Left lung (tissue), 4 donors: ENCODE measurements at regions not wholly inside any gene's neighbourhood (a gene's known extent, or its start where the extent isn't known, plus 50 kb on each side); places are given as distances from the start of the nearest gene placed in this dataset.

Source experiments
- ATAC-seq: fragments of 200-7000 bp; cut with Tn5 transposase; one replicate; pipeline ENCODE4 v1.9.1; 2020; ENCODE audit warnings: moderate library complexity
- DNase-seq, 4 donors: peaks; one replicate each; pipeline ENCODE4 v3.0.0-alpha.2; 2013 to 2020
- H3K27ac ChIP-seq, 2 donors: fragments of 200-600 bp; sonication (generic) in 1 of 2; one replicate each; pipeline versions ENCODE4 v1.5.0 to v1.8.0; 2020 to 2021
- H3K27me3 ChIP-seq, 2 donors: fragments of 200-600 bp; sonication (generic) in 1 of 2; one replicate each; pipeline versions ENCODE4 v1.5.0 to v1.8.0; 2020 to 2021
- H3K36me3 ChIP-seq, 2 donors: fragments of 200-600 bp; sonication (generic) in 1 of 2; one replicate each; pipeline versions ENCODE4 v1.5.0 to v1.8.0; 2020 to 2021
- H3K4me1 ChIP-seq, 2 donors: fragments of 200-600 bp; one replicate each; pipeline ENCODE4 v1.8.0; 2021
- H3K4me3 ChIP-seq, 2 donors: fragments of 200-600 bp; sonication (generic) in 1 of 2; one replicate each; pipeline versions ENCODE4 v1.5.0 to v1.8.0; 2020 to 2021; ENCODE audit warnings: mild to moderate bottlenecking in 1 of 2
- H3K9me3 ChIP-seq, 2 donors: fragments of 200-600 bp; sonication (generic) in 1 of 2; one replicate each; pipeline versions ENCODE4 v1.5.0 to v1.8.0; 2020 to 2021
- intact Hi-C, 2 donors: fragments of 100-400 bp; cut with DNase I; formaldehyde crosslinking; loops; one replicate each; pipeline versions ENCODE4 v1.11.2 to v1.14.2; 2022
- TF ChIP-seq, protein P1 (sequence below), 2 donors: fragments of 200-600 bp; sonication (generic) in 1 of 2; IDR thresholded peaks; one replicate each; pipeline versions ENCODE4 v1.5.0 to v1.8.0; 2021; ENCODE audit warnings: antibody characterized with exemption in 2 of 2
- donor health status: DM: no; HTN: yes; CAD: no.
- donor health status: DM: no; HTN: no; CAD: no.

DNA sequence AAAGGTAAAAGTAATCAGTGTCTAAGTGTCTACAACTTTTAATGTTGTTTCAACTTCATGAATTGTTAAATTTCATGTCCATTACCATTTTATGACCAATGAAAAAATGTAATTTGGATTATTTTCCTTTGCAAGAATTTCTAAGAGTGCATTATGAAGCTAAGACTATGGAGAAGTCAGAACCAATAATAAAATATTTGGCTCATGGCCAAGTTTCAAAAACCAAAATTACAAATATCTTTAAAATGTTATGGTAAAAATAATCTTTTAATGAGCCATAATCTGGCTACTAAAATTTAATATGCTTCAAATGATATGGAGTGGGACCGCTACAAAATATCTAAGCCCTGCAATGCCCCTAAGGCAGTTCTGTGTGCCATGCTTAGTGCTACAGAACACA lies 294.1 kb upstream of the SMIM30 start:
- intact Hi-C loops, result no loop called here
- Histone ChIP-seq H3K9me3 (no peaks in the 10 kb centered on the region), H3K36me3 (no peaks in the 10 kb centered on the region)

DNA sequence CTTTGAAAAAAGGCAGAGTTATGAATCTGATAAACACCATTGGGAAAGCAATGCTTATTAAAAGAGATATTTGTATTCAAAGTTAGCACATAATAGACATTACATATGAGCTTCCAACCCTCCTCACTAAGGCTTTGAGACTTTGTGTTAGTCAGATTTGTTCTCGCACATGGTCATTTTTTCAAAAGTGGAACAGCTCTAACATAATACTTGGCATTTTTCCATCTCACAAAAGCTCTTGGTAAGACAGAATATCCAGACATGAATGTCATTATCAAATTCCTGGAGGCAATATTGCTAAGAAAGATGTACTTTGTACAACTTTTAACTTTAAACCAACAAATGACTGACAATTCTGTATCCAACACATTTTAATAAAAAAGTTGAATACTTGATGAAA lies 292.4 kb upstream of the SMIM30 start:
- ATAC-seq (no peak), DNase-seq (no peak)
- Histone ChIP-seq H3K36me3 (no peaks in the 10 kb centered on the region), H3K9me3 (no peaks in the 10 kb centered on the region), H3K27me3 (no peaks in the 10 kb centered on the region), H3K27ac (no peak overlapping the region), H3K4me3 (no peak overlapping the region), H3K4me1 (no peaks in the 10 kb centered on the region)
- TF ChIP-seq, protein P1, sequence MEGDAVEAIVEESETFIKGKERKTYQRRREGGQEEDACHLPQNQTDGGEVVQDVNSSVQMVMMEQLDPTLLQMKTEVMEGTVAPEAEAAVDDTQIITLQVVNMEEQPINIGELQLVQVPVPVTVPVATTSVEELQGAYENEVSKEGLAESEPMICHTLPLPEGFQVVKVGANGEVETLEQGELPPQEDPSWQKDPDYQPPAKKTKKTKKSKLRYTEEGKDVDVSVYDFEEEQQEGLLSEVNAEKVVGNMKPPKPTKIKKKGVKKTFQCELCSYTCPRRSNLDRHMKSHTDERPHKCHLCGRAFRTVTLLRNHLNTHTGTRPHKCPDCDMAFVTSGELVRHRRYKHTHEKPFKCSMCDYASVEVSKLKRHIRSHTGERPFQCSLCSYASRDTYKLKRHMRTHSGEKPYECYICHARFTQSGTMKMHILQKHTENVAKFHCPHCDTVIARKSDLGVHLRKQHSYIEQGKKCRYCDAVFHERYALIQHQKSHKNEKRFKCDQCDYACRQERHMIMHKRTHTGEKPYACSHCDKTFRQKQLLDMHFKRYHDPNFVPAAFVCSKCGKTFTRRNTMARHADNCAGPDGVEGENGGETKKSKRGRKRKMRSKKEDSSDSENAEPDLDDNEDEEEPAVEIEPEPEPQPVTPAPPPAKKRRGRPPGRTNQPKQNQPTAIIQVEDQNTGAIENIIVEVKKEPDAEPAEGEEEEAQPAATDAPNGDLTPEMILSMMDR (IDR thresholded peaks at IDR 0.05), result no peak
- intact Hi-C loops, result no loop called here

More for the DNA sequence above, 294.1 kb upstream of the SMIM30 start:
- no peaks in the 10 kb centered on the region for H3K27me3 ChIP-seq
- ATAC-seq (no peak), DNase-seq (no peak)
- H3K27ac ChIP-seq, result no peak overlapping the region
- H3K4me1 ChIP-seq, result no peaks in the 10 kb centered on the region
- no peak overlapping the region for H3K4me3 ChIP-seq
- TF ChIP-seq, protein P1 (IDR thresholded peaks at IDR 0.05), result no peak

GRCh38 chr7:113408999-113409398 lies 290.6 kb upstream of the SMIM30 start:
- ATAC-seq (no peak), DNase-seq (no peak)
- Histone ChIP-seq H3K4me3 (no peak overlapping the region), H3K27ac (no peak overlapping the region), H3K9me3 (no peaks in the 10 kb centered on the region), H3K4me1 (no peaks in the 10 kb centered on the region), H3K36me3 (no peaks in the 10 kb centered on the region), H3K27me3 (no peaks in the 10 kb centered on the region)
- intact Hi-C loops, result no loop called here
- TF ChIP-seq, protein P1 (IDR thresholded peaks at IDR 0.05), result no peak

- no peaks in the 10 kb centered on the region for H3K27me3 ChIP-seq
- intact Hi-C loops, result no loop called here
- TF ChIP-seq, protein P1 (IDR thresholded peaks at IDR 0.05), result no peak
- no peak for ATAC-seq
- no peaks in the 10 kb centered on the region for H3K4me1 ChIP-seq
- H3K36me3 ChIP-seq, result no peaks in the 10 kb centered on the region
- DNase-seq, result no peak
- no peaks in the 10 kb centered on the region for H3K9me3 ChIP-seq
- no peak overlapping the region for H3K4me3 ChIP-seq
- H3K27ac ChIP-seq, result no peak overlapping the region
Measured at GRCh38 chr7:113405296-113406056, 287.1 kb upstream of the SMIM30 start.

GRCh38 chr7:113404245-113404644 lies 285.9 kb upstream of the SMIM30 start:
- no peak for DNase-seq
- H3K4me1 ChIP-seq, result no peaks in the 10 kb centered on the region
- no peak overlapping the region for H3K27ac ChIP-seq
- TF ChIP-seq, protein P1 (IDR thresholded peaks at IDR 0.05), result no peak
- no peak overlapping the region for H3K4me3 ChIP-seq
- H3K9me3 ChIP-seq, result no peaks in the 10 kb centered on the region
- no peaks in the 10 kb centered on the region for H3K27me3 ChIP-seq
- no peak for ATAC-seq
- no peaks in the 10 kb centered on the region for H3K36me3 ChIP-seq
- intact Hi-C loops, result no loop called here
